ENCODE measurements at regions not wholly inside any gene's neighbourhood (a gene's known extent, or its start where the extent isn't known, plus 50 kb on each side); places are given as distances from the start of the nearest gene placed in this dataset.
"Not testable (repeated sequence)": the region's sequence is repeated elsewhere in the genome, so short reads cannot be mapped to it uniquely, and the experiment has no call there.

DNA sequence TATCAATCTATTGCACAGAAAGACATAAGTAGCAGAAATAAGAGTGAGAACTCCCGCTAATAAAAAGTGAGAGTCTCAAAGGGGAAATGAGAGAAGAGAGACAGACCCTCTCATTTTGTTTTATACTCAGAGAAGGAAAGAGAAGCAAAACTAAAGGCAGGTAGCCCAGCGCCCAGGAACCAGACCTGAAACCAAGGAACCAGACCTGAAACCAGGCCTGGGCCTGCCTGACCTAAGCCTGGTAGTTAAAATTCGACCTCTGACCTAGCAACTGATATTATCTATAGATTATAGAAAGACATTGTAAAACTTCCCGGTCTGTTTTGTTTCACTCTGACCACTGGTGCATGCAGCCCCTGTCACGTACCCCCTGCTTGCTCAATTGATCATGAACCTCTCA is 134.5 kb upstream of the SEMA6A start:
- no peak overlapping the region for H3K4ac ChIP-seq (ENCODE audit: low read length)
- H4K8ac ChIP-seq (ENCODE audit: low read depth, low read length): no peak overlapping the region
- H2BK15ac ChIP-seq (ENCODE audit: low read length): no peak overlapping the region
- no peak overlapping the region for H4K91ac ChIP-seq (ENCODE audit: low read depth, low read length, poor library complexity)
- H3K9ac ChIP-seq (ENCODE audit: low read depth, low read length, poor library complexity): no peak overlapping the region
- no peak overlapping the region for H3K4me3 ChIP-seq (ENCODE audit: low read length in 2 of 2)
- H3K14ac ChIP-seq (ENCODE audit: low read length): no peak overlapping the region
- no peaks in the 10 kb centered on the region for H3K9me3 ChIP-seq (replicated peaks in 1 of 2; ENCODE audit: control insufficient read depth in 2 of 2, insufficient read depth in 1 of 2, low read depth in 1 of 2, low read length in 2 of 2)
- no peak overlapping the region for H3K27ac ChIP-seq (replicated peaks; ENCODE audit: low read length)
- H2AFZ ChIP-seq (ENCODE audit: low read length): no peak overlapping the region
- H2BK5ac ChIP-seq (ENCODE audit: low read length): no peak overlapping the region
- H3K79me1 ChIP-seq (ENCODE audit: low read depth, low read length): no peaks in the 10 kb centered on the region
- no peak for DNase-seq (ENCODE audit: low spot score)
- H2BK12ac ChIP-seq (ENCODE audit: low read length): no peak overlapping the region
- peaks cover 0 to 3% of the 10 kb centered on the region in 2 donors for H3K4me1 ChIP-seq (ENCODE audit: control insufficient read depth in 2 of 2, insufficient read depth in 1 of 2, low read depth in 1 of 2, low read length in 2 of 2)
- H3K23ac ChIP-seq (ENCODE audit: low read depth, low read length, poor library complexity): no peak overlapping the region
- no peak overlapping the region for H2AK5ac ChIP-seq (ENCODE audit: low read depth, low read length)
- no peaks in the 10 kb centered on the region for H3K27me3 ChIP-seq (ENCODE audit: control insufficient read depth in 3 of 3, insufficient read depth in 3 of 3, low read depth in 1 of 3, low read length in 3 of 3)
- no peak overlapping the region for H2BK120ac ChIP-seq (ENCODE audit: low read depth, low read length)
- H3K18ac ChIP-seq (ENCODE audit: low read length): no peak overlapping the region
- no peaks in the 10 kb centered on the region for H3K36me3 ChIP-seq (replicated peaks in 1 of 2; ENCODE audit: control insufficient read depth in 2 of 2, insufficient read depth in 2 of 2, low read length in 2 of 2)
- H3K4me2 ChIP-seq (ENCODE audit: insufficient read depth, low read length, poor library complexity, severe bottlenecking): no peak overlapping the region
- no CpG with 5 or more reads among the region's 5 CpGs for WGBS, 2 donors (ENCODE audit: extremely low coverage in 2 of 2, insufficient read length in 2 of 2, insufficient replicate concordance in 1 of 2)

DNA sequence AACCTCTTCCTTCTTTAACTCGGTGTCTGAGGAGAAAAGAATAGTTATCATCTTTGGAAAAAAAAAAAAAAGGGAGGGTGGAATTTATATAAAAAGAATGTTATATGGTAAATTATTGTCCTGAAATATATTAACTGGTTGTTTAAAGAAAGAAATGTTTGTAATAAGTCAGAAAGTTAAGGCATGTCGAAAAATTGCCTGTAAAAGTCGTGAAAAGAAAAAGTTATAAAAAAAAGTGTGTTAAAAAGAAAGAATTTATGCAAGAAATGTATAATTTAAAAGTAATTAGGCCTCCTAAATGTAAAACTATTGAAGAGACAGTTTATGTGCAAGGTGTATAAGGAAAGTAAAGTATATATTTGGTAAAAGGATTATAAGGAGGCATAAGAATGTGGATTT is 130.5 kb upstream of the SEMA6A start:
- H2AK5ac ChIP-seq (ENCODE audit: low read depth, low read length); H3K4me2 ChIP-seq (ENCODE audit: insufficient read depth, low read length, poor library complexity, severe bottlenecking): not testable (repeated sequence)

DNA sequence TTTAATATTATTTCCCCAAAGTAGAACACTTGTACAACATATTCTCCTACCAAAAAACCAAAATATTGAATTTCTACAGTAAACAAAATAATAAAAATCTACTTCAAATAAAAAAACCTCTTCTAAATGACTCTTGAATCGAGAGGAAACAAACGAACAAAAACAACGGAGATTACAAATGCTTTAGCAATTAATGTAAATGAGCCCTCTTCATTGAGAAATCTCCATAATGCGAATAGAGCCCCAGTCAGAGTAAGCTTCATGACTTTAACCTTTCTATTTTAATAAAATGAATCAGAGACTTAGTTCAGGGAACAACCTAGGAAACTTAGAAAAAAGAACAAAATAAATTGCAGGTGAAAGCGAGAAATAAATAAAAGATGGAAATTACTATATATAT is 129.3 kb upstream of the SEMA6A start:
- H3K27ac ChIP-seq (replicated peaks; ENCODE audit: low read length): no peak overlapping the region
- H3K9me3 ChIP-seq (replicated peaks in 1 of 2; ENCODE audit: control insufficient read depth in 2 of 2, insufficient read depth in 1 of 2, low read depth in 1 of 2, low read length in 2 of 2): no peaks in the 10 kb centered on the region
- H2AFZ ChIP-seq (ENCODE audit: low read length): no peak overlapping the region
- no peak overlapping the region for H3K14ac ChIP-seq (ENCODE audit: low read length)
- H3K4me2 ChIP-seq (ENCODE audit: insufficient read depth, low read length, poor library complexity, severe bottlenecking): no peak overlapping the region
- no peak overlapping the region for H3K4me3 ChIP-seq (ENCODE audit: low read length in 2 of 2)
- H3K9ac ChIP-seq (ENCODE audit: low read depth, low read length, poor library complexity): no peak overlapping the region
- H3K18ac ChIP-seq (ENCODE audit: low read length): no peak overlapping the region
- H2BK15ac ChIP-seq (ENCODE audit: low read length): no peak overlapping the region
- H2AK5ac ChIP-seq (ENCODE audit: low read depth, low read length): no peak overlapping the region
- H3K36me3 ChIP-seq (replicated peaks in 1 of 2; ENCODE audit: control insufficient read depth in 2 of 2, insufficient read depth in 2 of 2, low read length in 2 of 2): no peaks in the 10 kb centered on the region
- no peak for DNase-seq (ENCODE audit: low spot score)
- WGBS, 2 donors (ENCODE audit: extremely low coverage in 2 of 2, insufficient read length in 2 of 2, insufficient replicate concordance in 1 of 2): no CpG with 5 or more reads among the region's 5 CpGs
- H3K79me1 ChIP-seq (ENCODE audit: low read depth, low read length): no peaks in the 10 kb centered on the region
- H4K8ac ChIP-seq (ENCODE audit: low read depth, low read length): no peak overlapping the region
- no peak overlapping the region for H2BK5ac ChIP-seq (ENCODE audit: low read length)
- H3K27me3 ChIP-seq (ENCODE audit: control insufficient read depth in 3 of 3, insufficient read depth in 3 of 3, low read depth in 1 of 3, low read length in 3 of 3): no peaks in the 10 kb centered on the region
- H3K4ac ChIP-seq (ENCODE audit: low read length): no peak overlapping the region
- H2BK120ac ChIP-seq (ENCODE audit: low read depth, low read length): no peak overlapping the region
- peaks cover 0 to 3% of the 10 kb centered on the region in 2 donors for H3K4me1 ChIP-seq (ENCODE audit: control insufficient read depth in 2 of 2, insufficient read depth in 1 of 2, low read depth in 1 of 2, low read length in 2 of 2)
- no peak overlapping the region for H2BK12ac ChIP-seq (ENCODE audit: low read length)
- H3K23ac ChIP-seq (ENCODE audit: low read depth, low read length, poor library complexity): no peak overlapping the region
- H4K91ac ChIP-seq (ENCODE audit: low read depth, low read length, poor library complexity): no peak overlapping the region

More for the DNA sequence above, 130.5 kb upstream of the SEMA6A start:
- not testable (repeated sequence) for H2BK12ac ChIP-seq (ENCODE audit: low read length); H2BK15ac ChIP-seq (ENCODE audit: low read length); H2BK120ac ChIP-seq (ENCODE audit: low read depth, low read length); H3K9me3 ChIP-seq (replicated peaks in 1 of 2; ENCODE audit: control insufficient read depth in 2 of 2, insufficient read depth in 1 of 2, low read depth in 1 of 2, low read length in 2 of 2); H3K14ac ChIP-seq (ENCODE audit: low read length); H2AFZ ChIP-seq (ENCODE audit: low read length); H4K8ac ChIP-seq (ENCODE audit: low read depth, low read length); H3K4me3 ChIP-seq (ENCODE audit: low read length in 2 of 2); H3K18ac ChIP-seq (ENCODE audit: low read length); H3K27ac ChIP-seq (replicated peaks; ENCODE audit: low read length); H3K36me3 ChIP-seq (replicated peaks in 1 of 2; ENCODE audit: control insufficient read depth in 2 of 2, insufficient read depth in 2 of 2, low read length in 2 of 2); H3K4me1 ChIP-seq (ENCODE audit: control insufficient read depth in 2 of 2, insufficient read depth in 1 of 2, low read depth in 1 of 2, low read length in 2 of 2); DNase-seq (ENCODE audit: low spot score); H3K23ac ChIP-seq (ENCODE audit: low read depth, low read length, poor library complexity); H3K4ac ChIP-seq (ENCODE audit: low read length); H2BK5ac ChIP-seq (ENCODE audit: low read length); H3K79me1 ChIP-seq (ENCODE audit: low read depth, low read length); H4K91ac ChIP-seq (ENCODE audit: low read depth, low read length, poor library complexity); H3K9ac ChIP-seq (ENCODE audit: low read depth, low read length, poor library complexity); H3K27me3 ChIP-seq (ENCODE audit: control insufficient read depth in 3 of 3, insufficient read depth in 3 of 3, low read depth in 1 of 3, low read length in 3 of 3)
- 100% methylated on average over 1 to 2 of the region's 3 CpGs for WGBS, 2 donors (ENCODE audit: extremely low coverage in 2 of 2, insufficient read length in 2 of 2, insufficient replicate concordance in 1 of 2)

DNA sequence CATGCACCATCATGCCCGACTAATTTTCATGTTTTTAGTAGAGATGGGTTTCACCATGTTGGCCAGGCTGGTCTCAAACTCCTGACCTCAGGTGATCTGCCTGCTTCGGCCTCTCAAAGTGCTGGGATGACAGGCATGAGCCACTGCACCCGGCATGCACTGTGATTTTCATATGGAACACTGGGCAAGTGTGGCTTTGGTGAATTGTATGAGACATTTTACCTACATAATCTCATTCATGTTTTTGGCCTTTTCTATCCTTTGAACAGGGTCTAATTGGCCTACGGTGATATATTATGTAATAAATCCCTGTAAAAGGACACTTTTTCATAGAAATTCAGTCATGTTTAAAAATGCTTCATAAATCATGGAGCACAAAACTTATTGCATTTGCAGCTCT is 128.7 kb upstream of the SEMA6A start:
- no peak overlapping the region for H2BK12ac ChIP-seq (ENCODE audit: low read length)

More for the DNA sequence above, 128.7 kb upstream of the SEMA6A start:
- H3K4me1 ChIP-seq (ENCODE audit: control insufficient read depth in 2 of 2, insufficient read depth in 1 of 2, low read depth in 1 of 2, low read length in 2 of 2): peaks cover 0 to 3% of the 10 kb centered on the region in 2 donors
- no peaks in the 10 kb centered on the region for H3K36me3 ChIP-seq (replicated peaks in 1 of 2; ENCODE audit: control insufficient read depth in 2 of 2, insufficient read depth in 2 of 2, low read length in 2 of 2)
- H3K4me2 ChIP-seq (ENCODE audit: insufficient read depth, low read length, poor library complexity, severe bottlenecking): no peak overlapping the region
- H3K4me3 ChIP-seq (ENCODE audit: low read length in 2 of 2): no peak overlapping the region
- H3K14ac ChIP-seq (ENCODE audit: low read length): no peak overlapping the region
- H3K18ac ChIP-seq (ENCODE audit: low read length): no peak overlapping the region
- no peak overlapping the region for H3K9ac ChIP-seq (ENCODE audit: low read depth, low read length, poor library complexity)
- no peak overlapping the region for H3K4ac ChIP-seq (ENCODE audit: low read length)
- no peak overlapping the region for H2AK5ac ChIP-seq (ENCODE audit: low read depth, low read length)
- no peak overlapping the region for H2BK5ac ChIP-seq (ENCODE audit: low read length)
- H3K79me1 ChIP-seq (ENCODE audit: low read depth, low read length): no peaks in the 10 kb centered on the region
- H2BK15ac ChIP-seq (ENCODE audit: low read length): no peak overlapping the region
- no peak overlapping the region for H3K27ac ChIP-seq (replicated peaks; ENCODE audit: low read length)
- H3K23ac ChIP-seq (ENCODE audit: low read depth, low read length, poor library complexity): no peak overlapping the region
- no peak overlapping the region for H2AFZ ChIP-seq (ENCODE audit: low read length)
- no CpG with 5 or more reads among the region's 4 CpGs for WGBS, 2 donors (ENCODE audit: extremely low coverage in 2 of 2, insufficient read length in 2 of 2, insufficient replicate concordance in 1 of 2)
- no peak overlapping the region for H4K91ac ChIP-seq (ENCODE audit: low read depth, low read length, poor library complexity)
- H3K27me3 ChIP-seq (ENCODE audit: control insufficient read depth in 3 of 3, insufficient read depth in 3 of 3, low read depth in 1 of 3, low read length in 3 of 3): no peaks in the 10 kb centered on the region
- H3K9me3 ChIP-seq (replicated peaks in 1 of 2; ENCODE audit: control insufficient read depth in 2 of 2, insufficient read depth in 1 of 2, low read depth in 1 of 2, low read length in 2 of 2): no peaks in the 10 kb centered on the region
- no peak for DNase-seq (ENCODE audit: low spot score)
- H2BK120ac ChIP-seq (ENCODE audit: low read depth, low read length): no peak overlapping the region
- H4K8ac ChIP-seq (ENCODE audit: low read depth, low read length): no peak overlapping the region

Data from neuronal stem cell (in vitro differentiated cells).